Cerebellar cortex (tissue), 1 donor: ENCODE measurements at regions not wholly inside any gene's neighbourhood (a gene's known extent, or its start where the extent isn't known, plus 50 kb on each side); places are given as distances from the start of the nearest gene placed in this dataset.
"Not testable (repeated sequence)": the region's sequence is repeated elsewhere in the genome, so short reads cannot be mapped to it uniquely, and the experiment has no call there.

Experiments
- DNase-seq: peaks from one replicate; pipeline ENCODE4 v3.0.0-alpha.2; 2015; ENCODE audit warnings: low spot score

- DNase-seq = not testable (repeated sequence)
Measured at GRCh38 chr1:149635290-149635899, 51.7 kb downstream of the PPIAL4C start.

DNA sequence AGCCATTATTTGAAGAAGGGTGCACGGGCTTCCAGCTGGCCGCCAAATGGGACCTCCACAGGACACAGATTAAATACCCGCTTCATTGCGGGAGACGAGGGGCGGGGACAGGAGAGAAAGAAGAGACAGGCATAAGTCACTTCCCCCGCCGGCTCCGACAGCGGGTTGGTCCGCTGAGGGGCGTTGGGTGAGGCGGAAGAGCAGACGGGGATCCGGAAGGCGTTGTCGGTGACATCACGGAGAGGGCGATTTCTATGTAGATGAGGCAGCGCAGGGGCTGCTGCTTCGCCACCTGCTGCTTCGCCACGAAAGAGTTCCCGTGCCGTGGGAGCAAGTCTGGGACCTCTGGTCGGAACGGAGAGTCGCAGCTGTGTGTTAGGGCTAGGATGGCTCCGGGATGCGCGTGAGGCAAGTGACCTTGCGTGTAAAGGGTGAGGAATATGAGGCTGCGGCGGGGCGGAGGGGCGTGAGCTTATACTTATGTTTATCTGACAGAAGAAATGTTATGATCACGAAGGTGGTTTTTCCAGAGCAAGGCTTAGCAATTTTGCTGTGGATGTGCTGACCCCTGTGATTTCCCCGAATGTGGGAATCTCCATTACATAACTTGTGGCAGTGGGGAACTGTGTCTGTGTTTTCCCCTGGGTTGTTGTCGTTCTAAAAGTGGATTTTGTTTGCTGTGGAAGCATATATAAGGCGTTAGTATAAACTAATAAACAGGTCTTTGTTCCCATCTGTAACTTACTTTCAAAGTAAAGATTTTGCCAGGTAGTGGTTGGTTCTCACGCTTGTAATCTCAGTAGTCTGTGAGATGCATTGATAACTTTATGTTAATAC, 52.9 kb downstream of the PPIAL4C start:
- DNase-seq = peak; percentile 92

- DNase-seq = not testable (repeated sequence)
Measured at GRCh38 chr1:149638481-149638880, 54.8 kb downstream of the PPIAL4C start.

GRCh38 chr1:149638901-149639658, 55.4 kb downstream of the PPIAL4C start:
- DNase-seq = not testable (repeated sequence)

DNA sequence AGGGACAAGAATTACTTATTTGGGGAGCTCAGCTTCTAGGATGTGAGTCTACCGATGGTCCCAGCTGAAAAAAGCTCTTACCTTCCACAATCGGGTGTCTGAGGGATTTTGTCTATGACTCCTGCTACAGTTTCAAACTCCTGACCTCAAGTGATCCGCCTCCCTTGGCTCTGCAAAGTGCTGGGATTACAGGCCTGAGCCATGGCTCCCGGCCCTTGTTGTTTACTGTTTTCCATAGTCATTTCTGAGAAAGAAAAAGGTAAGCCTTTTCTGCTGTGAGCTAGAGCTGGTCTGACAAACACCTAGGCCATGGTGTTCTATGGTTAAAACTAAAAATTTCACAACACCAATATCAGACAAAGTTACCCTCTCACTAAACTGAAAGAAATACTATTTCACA, 57.5 kb downstream of the PPIAL4C start:
- DNase-seq = not testable (repeated sequence)

GRCh38 chr1:149644818-149645217, 61.2 kb downstream of the PPIAL4C start:
- DNase-seq = not testable (repeated sequence)

DNA sequence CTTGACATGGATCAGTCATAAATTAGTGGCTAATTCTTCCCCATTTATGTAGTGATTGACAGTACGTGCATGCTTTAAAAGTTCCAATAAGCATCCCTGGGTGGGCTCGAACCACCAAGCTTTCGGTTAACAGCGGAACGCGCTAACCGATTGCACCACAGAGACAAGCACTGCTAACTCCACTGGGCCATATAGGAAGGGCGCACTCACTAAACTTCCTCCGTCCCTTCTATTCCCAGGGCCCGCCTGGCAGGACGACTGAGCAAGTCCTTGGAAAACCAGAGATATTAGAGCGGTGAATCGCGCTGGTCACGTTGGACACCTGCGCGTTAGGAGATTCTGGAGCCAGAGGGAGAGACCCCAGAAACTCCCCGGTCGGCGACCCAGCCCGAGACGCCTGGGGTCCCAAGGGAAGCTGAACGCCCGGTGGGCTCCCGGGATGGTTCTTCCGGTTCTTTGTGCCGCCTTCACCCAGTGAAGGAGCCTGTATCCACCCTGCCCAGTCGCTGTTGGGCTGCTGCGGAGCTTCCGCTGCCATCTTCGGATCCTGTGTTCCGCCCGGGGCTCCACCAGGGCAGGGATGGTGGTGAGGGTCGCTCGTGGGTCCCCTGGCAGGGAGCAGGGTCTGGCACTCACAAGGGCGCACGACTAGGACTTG, 62.8 kb downstream of the PPIAL4C start:
- peak; percentile 16 for DNase-seq

DNA sequence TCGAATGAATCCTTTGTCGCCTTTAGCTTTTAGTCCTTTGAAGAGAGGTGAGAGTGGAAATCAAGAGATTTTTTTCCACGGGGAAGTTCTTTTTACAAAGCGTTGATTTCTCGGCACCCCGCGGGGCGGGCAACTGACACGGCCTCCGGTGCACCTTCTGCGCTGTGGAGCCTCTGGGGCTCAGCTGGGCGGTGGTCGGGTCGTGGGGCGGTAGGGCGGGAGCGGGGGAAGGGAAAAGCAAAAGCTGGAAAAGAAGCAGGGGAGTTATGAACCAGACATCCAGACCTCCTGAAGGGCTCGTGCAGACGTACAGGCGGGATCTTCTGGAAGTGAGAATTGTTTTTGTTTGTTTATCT, 63.3 kb downstream of the PPIAL4C start:
- peak; percentile 7 for DNase-seq

- not testable (repeated sequence) for DNase-seq
Measured at GRCh38 chr1:149657750-149658149, 74.1 kb downstream of the PPIAL4C start.

- DNase-seq = not testable (repeated sequence)
Measured at GRCh38 chr1:149658175-149658574, 74.5 kb downstream of the PPIAL4C start.

- not testable (repeated sequence) for DNase-seq
Measured at GRCh38 chr1:149664624-149665023, 81.0 kb downstream of the PPIAL4C start.

- DNase-seq = not testable (repeated sequence)
Measured at GRCh38 chr1:149665033-149665432, 81.4 kb downstream of the PPIAL4C start.

DNA sequence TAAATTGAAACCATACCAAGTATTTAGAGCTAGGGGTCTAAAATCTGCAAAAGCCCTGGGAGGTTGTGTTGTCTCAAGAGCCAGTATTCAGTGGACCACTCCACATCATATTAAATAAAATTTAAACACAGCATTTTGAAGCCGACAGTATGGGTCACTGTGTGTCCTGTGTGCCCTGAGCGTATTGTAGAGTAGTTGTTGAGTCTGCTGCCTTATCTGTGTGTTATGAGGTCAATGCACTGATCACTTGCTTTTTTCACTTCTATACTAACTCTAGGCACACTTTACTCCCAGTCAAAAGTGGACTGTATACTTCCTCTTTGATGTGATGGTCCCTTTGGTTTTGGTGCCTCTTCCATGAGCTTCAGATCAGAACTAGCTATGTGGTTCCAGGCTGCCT, 81.9 kb downstream of the PPIAL4C start:
- DNase-seq = not testable (repeated sequence)

GRCh38 chr1:149673231-149673909, 89.7 kb downstream of the PPIAL4C start:
- DNase-seq = not testable (repeated sequence)

- not testable (repeated sequence) for DNase-seq
Measured at GRCh38 chr1:149674921-149675320, 91.3 kb downstream of the PPIAL4C start.

DNA sequence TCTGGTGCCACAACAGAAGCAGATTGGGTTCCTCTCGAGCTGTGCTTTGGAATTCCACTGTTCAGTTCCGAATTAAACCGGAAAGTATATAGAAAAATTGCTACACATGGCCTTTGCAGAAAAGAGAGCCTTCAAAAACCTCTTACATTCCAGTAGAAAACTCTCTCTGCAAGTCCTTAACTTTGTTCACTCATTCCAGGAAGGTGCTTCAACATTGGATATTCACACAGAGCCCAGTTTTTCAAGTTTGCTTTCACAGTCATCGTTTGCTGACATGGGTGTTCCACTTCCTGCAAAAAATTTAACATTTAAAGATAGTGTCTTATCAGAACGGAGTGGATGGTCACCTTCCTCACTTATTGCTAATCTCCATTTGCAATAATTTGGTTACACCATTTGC, 93.7 kb downstream of the PPIAL4C start:
- not testable (repeated sequence) for DNase-seq

DNA sequence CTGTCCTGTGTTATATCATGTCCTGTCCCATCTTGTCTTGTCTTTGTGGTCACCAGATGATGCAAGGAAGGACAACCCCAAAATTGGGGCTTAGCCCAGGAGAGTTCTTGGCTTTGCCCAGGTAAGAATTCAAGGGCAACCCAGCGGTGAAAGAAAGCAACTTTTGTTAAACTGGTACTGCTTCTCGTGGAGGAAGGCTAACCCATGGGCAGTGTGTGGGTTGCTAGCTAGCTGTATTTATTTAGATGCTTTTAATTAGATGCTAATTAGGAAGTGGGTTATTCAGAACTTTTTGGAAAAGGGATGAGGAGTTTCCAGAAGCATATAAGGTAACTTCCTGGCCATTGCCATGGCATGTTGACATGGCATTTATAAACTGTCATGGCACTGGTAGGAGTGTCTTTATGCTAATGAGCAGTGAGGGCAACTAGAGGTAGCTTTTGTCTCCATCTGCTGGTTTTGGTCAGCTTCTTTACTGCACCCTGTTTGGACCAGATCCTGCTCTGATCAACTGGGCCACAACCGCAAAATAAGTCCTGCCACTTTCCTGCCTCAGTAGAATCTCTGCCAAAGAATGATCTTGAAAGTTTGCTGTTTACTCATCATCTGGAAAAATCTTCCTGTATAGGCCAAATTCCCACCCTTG, 95.8 kb upstream of the FCGR1A start:
- DNase-seq = not testable (repeated sequence)

DNA sequence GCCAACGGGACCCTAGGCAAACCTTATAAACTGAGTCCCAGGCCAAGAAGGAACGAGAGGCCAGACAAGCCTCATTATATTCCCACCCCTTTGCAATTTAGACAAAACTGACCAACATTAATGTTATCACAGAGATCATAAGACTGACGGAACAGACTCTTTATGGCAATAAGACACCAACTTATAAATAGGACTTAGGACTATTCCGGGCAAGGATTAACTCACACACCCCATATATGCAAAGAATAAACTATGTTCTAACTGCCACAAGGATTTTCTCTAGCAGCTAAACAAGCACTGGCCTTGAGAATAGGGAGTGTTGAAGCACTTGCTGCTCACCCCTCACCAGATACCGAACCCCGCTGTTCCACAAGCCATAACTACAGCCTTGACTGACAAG, 91.1 kb upstream of the FCGR1A start:
- not testable (repeated sequence) for DNase-seq

DNA sequence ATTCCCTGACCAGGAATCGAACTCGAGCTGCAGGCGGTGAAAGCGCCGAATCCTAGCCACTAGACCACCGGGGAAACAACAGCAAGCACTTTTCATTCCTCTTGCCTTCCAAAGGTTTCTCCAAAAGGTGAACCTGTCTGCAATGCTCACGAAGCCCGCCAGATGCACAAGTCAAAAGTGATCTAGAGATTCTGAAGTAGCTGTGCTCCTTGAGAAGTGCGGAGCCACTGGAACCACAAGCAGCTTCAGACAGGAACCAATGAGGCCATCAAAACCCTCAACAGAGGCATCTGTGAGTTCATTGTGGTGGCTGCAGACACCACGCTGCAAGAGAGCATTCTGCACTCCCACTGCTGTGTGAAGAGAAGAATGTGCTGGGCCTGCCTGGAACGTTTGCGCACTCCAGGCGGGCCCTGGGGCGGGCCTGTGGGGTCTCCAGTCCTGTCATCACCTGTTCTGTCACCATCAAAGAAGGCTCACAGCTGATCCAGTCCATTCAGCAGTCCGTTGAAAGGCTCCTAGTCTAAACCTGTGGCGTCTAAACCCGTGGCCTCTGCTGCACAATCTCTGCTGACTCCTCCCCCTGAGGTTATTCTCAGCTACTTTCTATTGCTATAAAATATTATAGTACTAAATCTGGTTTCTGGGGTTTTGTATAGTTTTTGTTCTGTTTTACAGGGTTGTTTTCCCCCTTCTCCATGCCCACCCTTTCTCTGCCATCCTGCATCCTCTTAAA, 89.5 kb upstream of the FCGR1A start:
- not testable (repeated sequence) for DNase-seq

DNA sequence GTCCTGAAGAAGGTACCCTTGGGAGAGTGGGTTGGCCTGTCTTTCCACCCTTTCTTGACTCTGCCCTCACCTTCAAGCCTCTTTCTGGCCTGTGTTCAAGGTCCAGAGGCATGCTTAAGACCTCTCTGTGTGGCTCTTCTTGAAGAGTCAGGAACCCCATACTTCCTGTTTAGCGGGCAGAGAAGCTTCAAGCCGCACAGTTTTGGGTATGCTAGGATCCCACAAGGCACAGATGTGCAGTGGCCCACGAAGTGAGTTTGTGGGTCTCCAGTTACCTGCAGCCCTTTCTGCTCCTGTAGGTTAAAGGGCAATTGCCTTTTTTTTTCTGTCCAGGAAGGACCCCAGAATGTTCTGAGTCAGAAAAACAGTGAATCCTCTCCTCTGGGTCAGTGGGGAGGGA, 87.4 kb upstream of the FCGR1A start:
- not testable (repeated sequence) for DNase-seq
